ENCODE measurements at regions not wholly inside any gene's neighbourhood (a gene's known extent, or its start where the extent isn't known, plus 50 kb on each side); places are given as distances from the start of the nearest gene placed in this dataset.

DNA sequence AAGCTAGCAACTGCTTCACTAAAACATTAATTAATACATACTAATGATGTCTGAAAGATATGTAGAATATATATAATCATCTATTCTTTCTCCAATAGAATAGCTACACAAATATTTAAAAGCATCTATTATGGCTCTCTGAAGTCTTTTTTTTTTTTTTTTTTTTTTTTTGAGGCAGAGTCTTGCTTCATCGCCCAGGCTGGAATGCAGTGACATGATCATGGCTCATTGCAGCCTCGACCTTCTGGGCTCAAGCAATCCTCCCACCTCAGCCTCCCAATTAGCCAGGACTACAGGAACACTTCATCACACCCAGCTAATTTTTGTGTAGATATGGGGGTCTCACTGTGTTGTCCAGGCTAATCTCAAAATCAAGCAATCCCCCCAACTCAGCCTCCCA is 120.4 kb upstream of the KYNU start:
- TF ChIP-seq, protein P1, sequence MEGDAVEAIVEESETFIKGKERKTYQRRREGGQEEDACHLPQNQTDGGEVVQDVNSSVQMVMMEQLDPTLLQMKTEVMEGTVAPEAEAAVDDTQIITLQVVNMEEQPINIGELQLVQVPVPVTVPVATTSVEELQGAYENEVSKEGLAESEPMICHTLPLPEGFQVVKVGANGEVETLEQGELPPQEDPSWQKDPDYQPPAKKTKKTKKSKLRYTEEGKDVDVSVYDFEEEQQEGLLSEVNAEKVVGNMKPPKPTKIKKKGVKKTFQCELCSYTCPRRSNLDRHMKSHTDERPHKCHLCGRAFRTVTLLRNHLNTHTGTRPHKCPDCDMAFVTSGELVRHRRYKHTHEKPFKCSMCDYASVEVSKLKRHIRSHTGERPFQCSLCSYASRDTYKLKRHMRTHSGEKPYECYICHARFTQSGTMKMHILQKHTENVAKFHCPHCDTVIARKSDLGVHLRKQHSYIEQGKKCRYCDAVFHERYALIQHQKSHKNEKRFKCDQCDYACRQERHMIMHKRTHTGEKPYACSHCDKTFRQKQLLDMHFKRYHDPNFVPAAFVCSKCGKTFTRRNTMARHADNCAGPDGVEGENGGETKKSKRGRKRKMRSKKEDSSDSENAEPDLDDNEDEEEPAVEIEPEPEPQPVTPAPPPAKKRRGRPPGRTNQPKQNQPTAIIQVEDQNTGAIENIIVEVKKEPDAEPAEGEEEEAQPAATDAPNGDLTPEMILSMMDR (IDR thresholded peaks at IDR 0.05; ENCODE audit: low read depth, low read length, poor library complexity, severe bottlenecking), result no peak
- no peak for TF ChIP-seq EZH2phosphoT487 (IDR thresholded peaks at IDR 0.05; ENCODE audit: borderline replicate concordance, low read length)

Data from DOHH2 (cell line).